ENCODE measurements at regions not wholly inside any gene's neighbourhood (a gene's known extent, or its start where the extent isn't known, plus 50 kb on each side); places are given as distances from the start of the nearest gene placed in this dataset.

DNA sequence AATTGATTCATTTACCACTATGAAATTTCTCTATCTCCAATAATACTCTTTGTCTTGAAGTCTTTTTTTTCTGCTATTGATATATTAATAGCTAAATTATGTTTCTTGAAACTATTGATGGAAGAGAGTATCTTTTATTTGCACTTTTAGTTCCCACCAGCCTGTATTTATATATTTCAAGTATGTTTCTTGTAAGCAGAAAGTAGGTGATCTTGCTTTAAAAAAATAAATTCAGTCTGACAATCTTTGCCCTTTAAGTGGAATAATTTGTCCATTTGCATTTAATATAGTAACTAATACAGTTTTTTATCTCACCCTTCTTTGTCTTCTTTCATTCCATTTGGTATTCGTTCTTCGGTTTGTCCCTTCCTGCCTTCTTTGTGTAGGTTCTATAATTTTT is 790.5 kb downstream of the MCTP2 start:
- DNase-seq (ENCODE audit: low spot score) = no peak
- TF ChIP-seq, protein P1, sequence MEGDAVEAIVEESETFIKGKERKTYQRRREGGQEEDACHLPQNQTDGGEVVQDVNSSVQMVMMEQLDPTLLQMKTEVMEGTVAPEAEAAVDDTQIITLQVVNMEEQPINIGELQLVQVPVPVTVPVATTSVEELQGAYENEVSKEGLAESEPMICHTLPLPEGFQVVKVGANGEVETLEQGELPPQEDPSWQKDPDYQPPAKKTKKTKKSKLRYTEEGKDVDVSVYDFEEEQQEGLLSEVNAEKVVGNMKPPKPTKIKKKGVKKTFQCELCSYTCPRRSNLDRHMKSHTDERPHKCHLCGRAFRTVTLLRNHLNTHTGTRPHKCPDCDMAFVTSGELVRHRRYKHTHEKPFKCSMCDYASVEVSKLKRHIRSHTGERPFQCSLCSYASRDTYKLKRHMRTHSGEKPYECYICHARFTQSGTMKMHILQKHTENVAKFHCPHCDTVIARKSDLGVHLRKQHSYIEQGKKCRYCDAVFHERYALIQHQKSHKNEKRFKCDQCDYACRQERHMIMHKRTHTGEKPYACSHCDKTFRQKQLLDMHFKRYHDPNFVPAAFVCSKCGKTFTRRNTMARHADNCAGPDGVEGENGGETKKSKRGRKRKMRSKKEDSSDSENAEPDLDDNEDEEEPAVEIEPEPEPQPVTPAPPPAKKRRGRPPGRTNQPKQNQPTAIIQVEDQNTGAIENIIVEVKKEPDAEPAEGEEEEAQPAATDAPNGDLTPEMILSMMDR (IDR thresholded peaks at IDR 0.05; ENCODE audit: borderline replicate concordance, control extremely low read depth, extremely low read depth, insufficient read depth, missing control alignments) = no peak
- in situ Hi-C loops (cut with MboI; ENCODE audit: low sequenced_read_pairs, unreplicated experiment) = no loop called here

DNA sequence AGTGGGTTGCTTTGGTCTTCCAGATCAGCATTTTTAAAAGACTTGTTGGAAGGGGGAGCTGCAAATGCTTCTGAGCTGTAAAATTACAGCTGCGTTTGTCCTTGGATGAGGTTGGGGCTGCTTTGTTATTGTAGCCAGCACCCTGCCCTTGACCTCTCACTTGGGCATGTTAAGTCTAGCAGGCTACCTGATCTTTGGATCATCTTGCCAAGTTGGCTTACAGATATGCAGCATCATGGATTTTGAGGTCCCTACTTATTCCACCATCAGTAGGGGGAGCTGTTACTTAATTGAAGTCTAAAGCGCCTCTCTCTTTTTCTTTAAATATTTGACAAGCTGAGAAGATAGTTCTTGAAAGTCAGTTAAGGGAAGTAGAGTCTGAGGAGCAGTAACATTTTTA is 793.0 kb downstream of the MCTP2 start:
- DNase-seq (ENCODE audit: low spot score) = no peak
- TF ChIP-seq, protein P1 (IDR thresholded peaks at IDR 0.05; ENCODE audit: borderline replicate concordance, control extremely low read depth, extremely low read depth, insufficient read depth, missing control alignments) = no peak
- in situ Hi-C loops (cut with MboI; ENCODE audit: low sequenced_read_pairs, unreplicated experiment) = no loop called here

DNA sequence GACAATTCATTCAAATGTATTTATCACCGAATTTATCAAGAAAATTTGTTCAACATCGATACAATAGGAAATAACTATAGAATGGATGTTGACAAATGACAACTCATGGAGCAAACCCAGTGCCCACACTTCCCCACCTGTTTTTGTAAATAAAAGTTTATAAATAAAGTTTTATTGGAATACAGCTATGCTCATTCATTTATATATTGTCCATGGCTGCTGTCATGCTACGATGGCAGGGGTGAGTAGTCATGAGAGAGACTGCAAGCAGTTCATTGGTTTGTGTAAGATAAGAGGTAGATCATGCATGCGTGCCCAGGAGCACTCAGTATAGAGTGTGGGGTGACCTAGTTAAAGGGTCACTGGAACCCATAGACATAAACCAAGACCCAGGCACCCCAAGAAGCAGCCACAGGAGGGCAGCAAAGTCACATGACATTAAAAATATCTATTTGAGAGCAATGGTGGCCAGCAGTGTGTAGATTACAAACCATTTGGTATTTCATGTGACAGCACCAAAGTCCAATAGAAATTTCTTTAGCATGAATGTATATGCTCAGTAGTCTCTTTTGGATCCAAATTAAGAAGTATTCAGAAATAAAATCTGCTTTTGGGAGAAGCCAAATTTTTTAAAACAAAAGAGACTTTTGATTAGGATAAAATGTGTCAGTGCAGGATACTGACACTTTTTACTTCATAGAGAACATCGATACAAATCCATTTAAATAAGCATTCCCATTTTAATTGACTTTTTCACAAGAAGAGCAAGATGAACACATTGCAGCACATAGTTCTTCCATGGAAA is 794.8 kb downstream of the MCTP2 start:
- in situ Hi-C loops (cut with MboI; ENCODE audit: low sequenced_read_pairs, unreplicated experiment) = no loop called here
- DNase-seq (ENCODE audit: low spot score) = peak; percentile 7
- TF ChIP-seq, protein P1 (IDR thresholded peaks at IDR 0.05; ENCODE audit: borderline replicate concordance, control extremely low read depth, extremely low read depth, insufficient read depth, missing control alignments) = no peak

DNA sequence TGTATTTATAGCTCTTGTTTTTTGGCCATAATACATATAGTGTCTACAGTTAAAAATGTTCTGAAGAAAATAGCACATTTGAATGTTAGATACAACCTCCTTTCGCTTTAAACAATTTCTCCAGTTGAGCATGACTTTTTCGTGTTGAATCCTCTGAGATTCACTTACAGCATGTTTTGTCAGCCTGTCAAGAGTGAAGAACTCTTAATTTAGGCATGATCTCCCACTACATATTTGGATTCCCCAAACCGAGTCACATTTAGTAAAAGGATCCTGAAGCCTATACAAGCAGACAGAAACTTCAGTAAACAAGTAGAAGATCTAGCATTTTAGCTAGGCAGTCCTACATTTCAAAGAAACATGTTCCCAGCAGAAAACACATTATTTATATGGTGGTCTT is 796.6 kb downstream of the MCTP2 start:
- DNase-seq (ENCODE audit: low spot score) = no peak
- in situ Hi-C loops (cut with MboI; ENCODE audit: low sequenced_read_pairs, unreplicated experiment) = no loop called here
- TF ChIP-seq, protein P1 (IDR thresholded peaks at IDR 0.05; ENCODE audit: borderline replicate concordance, control extremely low read depth, extremely low read depth, insufficient read depth, missing control alignments) = no peak

DNA sequence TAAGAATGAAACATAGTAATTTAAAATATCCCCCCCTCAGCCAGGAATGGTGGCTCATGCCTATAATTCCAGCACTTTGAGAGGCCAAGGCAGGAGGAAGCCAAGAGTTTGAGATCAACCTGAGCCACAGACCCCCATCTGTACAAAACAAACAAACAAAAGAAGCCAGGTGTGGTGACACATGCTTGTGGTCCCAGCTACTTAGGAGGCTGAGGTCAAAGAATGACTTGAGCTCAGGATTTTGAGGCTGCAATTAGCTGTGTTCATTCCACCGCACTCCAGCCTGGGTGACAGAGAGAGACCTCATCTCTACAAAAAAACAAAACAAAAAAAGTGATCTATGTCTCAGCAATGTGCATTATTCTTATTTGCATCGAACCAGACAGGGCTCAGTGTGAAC is 800.8 kb downstream of the MCTP2 start:
- no peak for DNase-seq (ENCODE audit: low spot score)
- in situ Hi-C loops (cut with MboI; ENCODE audit: low sequenced_read_pairs, unreplicated experiment) = no loop called here
- TF ChIP-seq, protein P1 (IDR thresholded peaks at IDR 0.05; ENCODE audit: borderline replicate concordance, control extremely low read depth, extremely low read depth, insufficient read depth, missing control alignments) = no peak

DNA sequence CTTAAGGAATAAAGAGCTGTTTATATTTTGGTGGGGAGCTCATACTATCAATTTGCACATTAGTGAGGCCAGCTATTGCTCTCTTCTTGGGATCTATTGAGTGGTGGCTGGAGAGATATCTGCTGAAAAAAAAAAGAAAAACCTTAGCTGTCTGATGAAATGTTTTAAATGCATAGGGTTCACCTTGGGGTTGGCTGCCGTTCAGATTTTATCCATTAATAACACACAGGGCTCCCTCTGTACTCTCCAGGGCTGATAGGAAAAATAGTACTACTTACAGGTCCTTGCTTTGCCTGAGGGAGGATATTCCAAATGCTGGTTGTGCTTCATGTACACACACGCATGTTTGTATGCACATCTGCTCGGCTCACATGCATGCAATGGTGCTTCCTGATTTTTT is 803.7 kb downstream of the MCTP2 start:
- TF ChIP-seq, protein P1 (IDR thresholded peaks at IDR 0.05; ENCODE audit: borderline replicate concordance, control extremely low read depth, extremely low read depth, insufficient read depth, missing control alignments) = no peak
- no peak for DNase-seq (ENCODE audit: low spot score)
- in situ Hi-C loops (cut with MboI; ENCODE audit: low sequenced_read_pairs, unreplicated experiment) = no loop called here
